Endodermal cell (in vitro differentiated cells): ENCODE measurements at regions not wholly inside any gene's neighbourhood (a gene's known extent, or its start where the extent isn't known, plus 50 kb on each side); places are given as distances from the start of the nearest gene placed in this dataset.

ENCODE experiments used
- DNase-seq: peaks from one replicate; pipeline ENCODE4 v3.0.0-alpha.2; 2017
- H3K27ac ChIP-seq: 2 replicates; pipeline ENCODE4 v1.5.1; 2013; ENCODE audit warnings: mild to moderate bottlenecking, low read depth, low read length, moderate library complexity
- H3K27me3 ChIP-seq: 2 replicates; pipeline ENCODE4 v1.6.1; 2013; ENCODE audit warnings: mild to moderate bottlenecking, low read length, moderate library complexity; ENCODE audit not compliant: insufficient read depth, control insufficient read depth, poor library complexity, severe bottlenecking
- H3K36me3 ChIP-seq: 2 replicates; pipeline ENCODE4 v1.7.0; 2013; ENCODE audit warnings: mild to moderate bottlenecking, low read length, moderate library complexity; ENCODE audit not compliant: control insufficient read depth, insufficient read depth
- H3K4me1 ChIP-seq: one replicate; pipeline ENCODE4 v1.7.0; 2013; ENCODE audit warnings: low read length; ENCODE audit not compliant: control insufficient read depth, insufficient read depth
- H3K4me3 ChIP-seq: 2 replicates; pipeline ENCODE4 v1.5.1; 2013; ENCODE audit warnings: mild to moderate bottlenecking, low read length, moderate library complexity
- H3K9ac ChIP-seq: 2 replicates; pipeline ENCODE4 v1.6.1; 2013; ENCODE audit warnings: mild to moderate bottlenecking, low read length, moderate library complexity; ENCODE audit not compliant: poor library complexity, severe bottlenecking; ENCODE audit errors: extremely low read depth
- H3K9me3 ChIP-seq: 2 replicates; pipeline ENCODE4 v1.6.1; 2013; ENCODE audit warnings: mild to moderate bottlenecking, low read length, moderate library complexity; ENCODE audit not compliant: control insufficient read depth
- H3K27ac Mint-ChIP-seq: 2 replicates; pipeline ENCODE4 v1.8.0; 2020; ENCODE audit warnings: mixed read lengths
- H3K27me3 Mint-ChIP-seq: 2 replicates; pipeline ENCODE4 v1.8.0; 2021; ENCODE audit warnings: mild to moderate bottlenecking, mixed read lengths; ENCODE audit not compliant: insufficient read depth
- H3K36me3 Mint-ChIP-seq: 2 replicates; pipeline ENCODE4 v1.8.0; 2020; ENCODE audit warnings: low read depth, mixed read lengths
- H3K4me1 Mint-ChIP-seq: 2 replicates; pipeline ENCODE4 v1.8.0; 2020; ENCODE audit warnings: mixed read lengths
- H3K4me3 Mint-ChIP-seq: 2 replicates; pipeline ENCODE4 v1.8.0; 2020; ENCODE audit warnings: mild to moderate bottlenecking, moderate library complexity, mixed read lengths
- H3K9me3 Mint-ChIP-seq: 2 replicates; pipeline ENCODE4 v1.8.0; 2020; ENCODE audit warnings: mild to moderate bottlenecking, mixed read lengths
- CTCF ChIP-seq: fragments of 200-600 bp; sonication (generic); conservative IDR thresholded peaks from 2 replicates; pipeline ENCODE4 v1.5.0; 2021; ENCODE audit warnings: antibody characterized with exemption, mild to moderate bottlenecking
- WGBS, 2 experiments: methylation state at CpG; one replicate each; pipeline versions ENCODE4 v1.1.5 to v1.1.7; 2013; ENCODE audit warnings: missing lambda C conversion rate in 2 of 2, mixed read lengths in 1 of 2; ENCODE audit not compliant: insufficient coverage in 1 of 2, insufficient read length in 1 of 2; 5-methylcytosine and 5-hydroxymethylcytosine counted together

- H3K9me3 ChIP-seq: no peaks in the 10 kb centered on the region
- peaks cover 2% of the 10 kb centered on the region for H3K4me1 ChIP-seq
- no peak overlapping the region for H3K27ac ChIP-seq
- H3K4me3 Mint-ChIP-seq: no peak overlapping the region
- H3K27me3 Mint-ChIP-seq: peaks cover 3% of the 10 kb centered on the region
- peaks cover 10% of the 10 kb centered on the region for H3K4me1 Mint-ChIP-seq
- no peak for TF ChIP-seq CTCF
- no peaks in the 10 kb centered on the region for H3K27me3 ChIP-seq
- H3K9ac ChIP-seq: no peak overlapping the region
- 87 to 94% methylated on average over 3 to 4 of the region's 4 CpGs for WGBS, 2 experiments
- no peak overlapping the region for H3K27ac Mint-ChIP-seq
- H3K36me3 Mint-ChIP-seq: no peaks in the 10 kb centered on the region
- H3K4me3 ChIP-seq: no peak overlapping the region
- no peak for DNase-seq
- no peaks in the 10 kb centered on the region for H3K9me3 Mint-ChIP-seq
- H3K36me3 ChIP-seq: no peaks in the 10 kb centered on the region
Observed at GRCh38 chr22:26827611-26828010, 170.2 kb downstream of the MIAT start.

- Mint-ChIP-seq H3K27ac (no peak overlapping the region), H3K27me3 (peaks cover 3% of the 10 kb centered on the region), H3K9me3 (no peaks in the 10 kb centered on the region), H3K4me3 (no peak overlapping the region), H3K4me1 (peaks cover 13% of the 10 kb centered on the region), H3K36me3 (no peaks in the 10 kb centered on the region)
- no peak for DNase-seq
- no peak overlapping the region for H3K9ac ChIP-seq
- H3K4me3 ChIP-seq: no peak overlapping the region
- H3K9me3 ChIP-seq: no peaks in the 10 kb centered on the region
- WGBS, 2 experiments: 90 to 100% methylated on average over 1 to 3 of the region's 3 CpGs
- H3K27ac ChIP-seq: no peak overlapping the region
- no peak for TF ChIP-seq CTCF
- H3K27me3 ChIP-seq: no peaks in the 10 kb centered on the region
- H3K4me1 ChIP-seq: peaks cover 2% of the 10 kb centered on the region
- no peaks in the 10 kb centered on the region for H3K36me3 ChIP-seq
Observed at GRCh38 chr22:26828311-26828710, 170.9 kb downstream of the MIAT start.

GRCh38 chr22:26830837-26831236, 173.4 kb downstream of the MIAT start:
- Mint-ChIP-seq H3K27ac (no peak overlapping the region), H3K36me3 (no peaks in the 10 kb centered on the region), H3K9me3 (no peaks in the 10 kb centered on the region), H3K27me3 (peaks cover 9% of the 10 kb centered on the region), H3K4me1 (peaks cover 13% of the 10 kb centered on the region), H3K4me3 (no peak overlapping the region)
- H3K9me3 ChIP-seq: no peaks in the 10 kb centered on the region
- no peak overlapping the region for H3K9ac ChIP-seq
- H3K27ac ChIP-seq: no peak overlapping the region
- H3K4me1 ChIP-seq: peaks cover 2% of the 10 kb centered on the region
- TF ChIP-seq CTCF: no peak
- DNase-seq: no peak
- no peak overlapping the region for H3K4me3 ChIP-seq
- H3K27me3 ChIP-seq: no peaks in the 10 kb centered on the region
- WGBS, 2 experiments: 84 to 96% methylated on average over 3 to 4 of the region's 4 CpGs
- no peaks in the 10 kb centered on the region for H3K36me3 ChIP-seq
